B cell (primary cell): ENCODE measurements at regions not wholly inside any gene's neighbourhood (a gene's known extent, or its start where the extent isn't known, plus 50 kb on each side); places are given as distances from the start of the nearest gene placed in this dataset.

Source experiments
- ATAC-seq: fragments of 200-7000 bp; cut with Tn5 transposase; one replicate; pipeline ENCODE4 v1.10.0; 2021; ENCODE audit warnings: low read depth, mild to moderate bottlenecking, moderate number of reproducible peaks, moderate library complexity
- CTCF ChIA-PET: fragments of 350-600 bp; sonication (Branson Sonifier 250); formaldehyde crosslinking; loops from one replicate; lab custom pipeline; 2021; ENCODE audit warnings: antibody characterized with exemption, inconsistent platforms; lab: Charles Lee
- POLR2A ChIA-PET: fragments of 350-600 bp; sonication (Branson Sonifier 250); formaldehyde crosslinking; loops from one replicate; lab custom pipeline; 2021; ENCODE audit warnings: antibody characterized with exemption; lab: Charles Lee
- DNase-seq: peaks from one replicate; pipeline ENCODE4 v3.0.0; 2013
- H2AFZ ChIP-seq: 2 replicates; pipeline ENCODE4 v1.6.1; 2012; ENCODE audit warnings: mild to moderate bottlenecking, low read depth, low read length; ENCODE audit not compliant: insufficient read depth, poor library complexity, severe bottlenecking
- H3K27ac ChIP-seq, 2 donors: 1 replicate in 1 of 2; 2 replicates in 1 of 2; pipeline ENCODE4 v1.5.1; 2012 to 2013; ENCODE audit warnings: low read length in 2 of 2, mild to moderate bottlenecking in 2 of 2, moderate library complexity in 1 of 2
- H3K27me3 ChIP-seq, 4 experiments: fragments of 200-600 bp in 1 of 4; sonication (generic) in 1 of 4; replicated peaks in 1 of 4; 1 replicate in 2 of 4; 2 replicates in 2 of 4; pipeline versions ENCODE4 v1.6.1 to v1.7.0; 2013 to 2016; ENCODE audit warnings: low read length in 3 of 4, mild to moderate bottlenecking in 2 of 4, mixed read lengths in 1 of 4, moderate library complexity in 1 of 4; ENCODE audit not compliant: insufficient read depth in 4 of 4, control insufficient read depth in 3 of 4; ENCODE audit errors: control extremely low read depth in 1 of 4
- H3K36me3 ChIP-seq, 2 experiments: replicated peaks in 1 of 2; 1 replicate in 1 of 2; 2 replicates in 1 of 2; pipeline versions ENCODE4 v1.6.1 to v1.7.1; 2013; ENCODE audit warnings: low read length in 1 of 2; ENCODE audit not compliant: insufficient read depth in 2 of 2, control insufficient read depth in 1 of 2; ENCODE audit errors: control extremely low read depth in 1 of 2, extremely low read depth in 1 of 2
- H3K4me1 ChIP-seq, 2 donors: fragments of 200-600 bp in 1 of 2; sonication (generic) in 1 of 2; 1 replicate in 1 of 2; 2 replicates in 1 of 2; pipeline versions ENCODE4 v1.5.1 to v1.6.1; 2013 to 2017; ENCODE audit warnings: low read length in 2 of 2; ENCODE audit not compliant: control insufficient read depth in 2 of 2, insufficient read depth in 2 of 2
- H3K4me2 ChIP-seq: replicated peaks from 2 replicates; pipeline ENCODE3; 2012; ENCODE audit warnings: mild to moderate bottlenecking, low read depth, low read length; ENCODE audit not compliant: poor library complexity, severe bottlenecking
- H3K4me3 ChIP-seq, 5 experiments: fragments of 200-600 bp in 1 of 5; sonication (generic) in 1 of 5; 1 replicate in 3 of 5; 2 replicates in 2 of 5; pipeline versions ENCODE4 v1.5.1 to v1.7.0; 2011 to 2016; ENCODE audit warnings: low read length in 4 of 5, mild to moderate bottlenecking in 4 of 5, low read depth in 2 of 5, control low read depth in 1 of 5, moderate library complexity in 1 of 5; ENCODE audit not compliant: insufficient read depth in 1 of 5; ENCODE audit errors: control extremely low read depth in 1 of 5, extremely low read depth in 1 of 5
- H3K79me2 ChIP-seq: fragments of 200-600 bp; sonication (generic); one replicate; pipeline ENCODE4 v1.6.0; 2016; ENCODE audit warnings: low read length; ENCODE audit not compliant: control insufficient read depth, insufficient read depth
- H3K9ac ChIP-seq: fragments of 200-600 bp; sonication (generic); 2 replicates; pipeline ENCODE4 v1.6.1; 2017; ENCODE audit warnings: mild to moderate bottlenecking, low read length, moderate library complexity
- H3K9me3 ChIP-seq, 3 donors: one replicate each; pipeline versions ENCODE4 v1.6.1 to v1.7.1; 2013; ENCODE audit warnings: low read length in 2 of 3; ENCODE audit not compliant: control insufficient read depth in 2 of 3, insufficient read depth in 1 of 3; ENCODE audit errors: control extremely low read depth in 1 of 3
- H4K20me1 ChIP-seq: 2 replicates; pipeline ENCODE4 v1.6.0; 2012; ENCODE audit warnings: mild to moderate bottlenecking, low read length; ENCODE audit not compliant: insufficient read depth, control insufficient read depth, poor library complexity, severe bottlenecking
- H3K27ac Mint-ChIP-seq: one replicate; pipeline ENCODE4 v1.8.0; 2021; ENCODE audit warnings: mixed read lengths
- H3K27me3 Mint-ChIP-seq: one replicate; pipeline ENCODE4 v1.8.0; 2021; ENCODE audit warnings: mixed read lengths
- H3K4me1 Mint-ChIP-seq: one replicate; pipeline ENCODE4 v1.8.0; 2021; ENCODE audit warnings: mixed read lengths
- H3K4me3 Mint-ChIP-seq: one replicate; pipeline ENCODE4 v1.8.0; 2021; ENCODE audit warnings: mixed read lengths
- H3K9me3 Mint-ChIP-seq: one replicate; pipeline ENCODE4 v1.8.0; 2022; ENCODE audit warnings: mixed read lengths; ENCODE audit not compliant: insufficient read depth
- EZH2 ChIP-seq: IDR thresholded peaks from 2 replicates; pipeline ENCODE4 v1.6.1; 2012; ENCODE audit warnings: borderline replicate concordance, low read depth, mild to moderate bottlenecking, moderate library complexity, low read length; ENCODE audit not compliant: insufficient read depth, poor library complexity, severe bottlenecking
- WGBS: methylation state at CpG from one replicate; pipeline ENCODE4 v1.1.5; 2013; ENCODE audit warnings: missing lambda C conversion rate; ENCODE audit not compliant: insufficient coverage; 5-methylcytosine and 5-hydroxymethylcytosine counted together
- intact Hi-C: fragments of 100-400 bp; cut with micrococcal nuclease; formaldehyde crosslinking; loops from one replicate; pipeline ENCODE4 v1.10.0; 2022
- TF ChIP-seq, protein P1 (sequence below): fragments of 200-600 bp; IDR thresholded peaks from one replicate; pipeline ENCODE4 v1.8.0; 2022; ENCODE audit warnings: antibody characterized with exemption, mild to moderate bottlenecking

DNA sequence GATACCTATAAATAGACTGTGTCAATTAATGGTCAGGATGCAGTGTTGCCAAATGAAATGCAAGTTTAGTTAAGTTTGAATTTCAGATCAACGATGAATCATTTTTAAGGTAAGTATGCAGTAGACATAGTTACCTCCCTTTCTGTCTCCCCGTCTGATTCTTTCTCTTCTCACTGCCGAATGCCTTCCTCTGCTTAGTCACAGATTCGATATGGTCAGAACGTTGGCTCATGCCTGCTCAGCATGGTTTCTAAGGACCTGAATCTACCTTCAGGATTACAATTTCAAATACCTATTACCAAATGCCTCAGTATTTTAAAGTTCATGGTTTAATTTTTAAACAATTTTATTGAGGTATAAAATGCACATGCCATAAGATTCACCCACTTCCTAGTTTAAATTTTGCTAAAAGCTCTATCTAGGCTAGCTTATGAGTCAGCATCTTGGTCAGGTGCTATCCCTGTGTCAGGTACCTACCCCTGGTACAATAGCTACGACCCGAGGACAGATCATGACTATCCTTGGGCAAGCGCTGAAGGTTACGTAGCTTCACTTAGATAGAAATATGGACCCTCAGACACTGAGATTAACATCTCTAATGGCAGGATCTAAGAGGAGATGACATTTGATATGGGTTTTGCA lies 78.2 kb upstream of the SPON1 start:
- Histone ChIP-seq H3K27me3 (no peaks in the 10 kb centered on the region), H3K4me2 (no peak overlapping the region), H3K4me3 (no peak overlapping the region), H3K9me3 (peaks cover 0 to 3% (median 0%) of the 10 kb centered on the region in 3 donors), H3K4me1 (peaks cover 9 to 14% of the 10 kb centered on the region in 2 donors), H3K36me3 (no peaks in the 10 kb centered on the region), H3K79me2 (no peaks in the 10 kb centered on the region), H4K20me1 (no peaks in the 10 kb centered on the region), H3K27ac (no peak overlapping the region), H2AFZ (no peak overlapping the region), H3K9ac (no peak overlapping the region)
- intact Hi-C loops: no loop called here
- TF ChIP-seq EZH2: no peak
- TF ChIP-seq, protein P1, sequence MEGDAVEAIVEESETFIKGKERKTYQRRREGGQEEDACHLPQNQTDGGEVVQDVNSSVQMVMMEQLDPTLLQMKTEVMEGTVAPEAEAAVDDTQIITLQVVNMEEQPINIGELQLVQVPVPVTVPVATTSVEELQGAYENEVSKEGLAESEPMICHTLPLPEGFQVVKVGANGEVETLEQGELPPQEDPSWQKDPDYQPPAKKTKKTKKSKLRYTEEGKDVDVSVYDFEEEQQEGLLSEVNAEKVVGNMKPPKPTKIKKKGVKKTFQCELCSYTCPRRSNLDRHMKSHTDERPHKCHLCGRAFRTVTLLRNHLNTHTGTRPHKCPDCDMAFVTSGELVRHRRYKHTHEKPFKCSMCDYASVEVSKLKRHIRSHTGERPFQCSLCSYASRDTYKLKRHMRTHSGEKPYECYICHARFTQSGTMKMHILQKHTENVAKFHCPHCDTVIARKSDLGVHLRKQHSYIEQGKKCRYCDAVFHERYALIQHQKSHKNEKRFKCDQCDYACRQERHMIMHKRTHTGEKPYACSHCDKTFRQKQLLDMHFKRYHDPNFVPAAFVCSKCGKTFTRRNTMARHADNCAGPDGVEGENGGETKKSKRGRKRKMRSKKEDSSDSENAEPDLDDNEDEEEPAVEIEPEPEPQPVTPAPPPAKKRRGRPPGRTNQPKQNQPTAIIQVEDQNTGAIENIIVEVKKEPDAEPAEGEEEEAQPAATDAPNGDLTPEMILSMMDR: no peak
- peaks cover 15% of the 10 kb centered on the region for H3K4me1 Mint-ChIP-seq
- no peak overlapping the region for H3K4me3 Mint-ChIP-seq
- ATAC-seq (no peak), DNase-seq (no peak)
- H3K9me3 Mint-ChIP-seq: no peaks in the 10 kb centered on the region
- H3K27me3 Mint-ChIP-seq: no peaks in the 10 kb centered on the region
- no peak overlapping the region for H3K27ac Mint-ChIP-seq
- CTCF ChIA-PET: no interaction called here
- POLR2A ChIA-PET: no interaction called here
- WGBS: 100% methylated on average over 1 of the region's 9 CpGs

DNA sequence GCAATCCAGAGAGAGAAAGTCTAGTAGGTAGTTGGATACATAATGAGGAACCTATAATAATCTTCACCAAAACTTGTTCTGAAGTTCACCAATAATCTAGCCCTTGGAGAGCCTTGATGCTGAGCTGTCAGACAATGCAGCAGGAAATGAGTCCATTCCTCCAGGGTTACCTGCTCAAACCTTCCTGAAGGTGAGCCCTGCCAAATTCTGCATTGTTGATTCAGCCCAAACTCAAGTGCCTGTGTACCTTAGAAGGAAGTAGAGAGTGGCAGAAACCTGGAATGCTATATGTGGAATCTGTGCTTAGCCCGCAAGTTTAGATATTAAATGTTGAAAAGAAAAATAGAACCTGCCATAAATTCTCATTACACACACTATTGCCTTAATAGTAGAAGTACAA lies 77.4 kb upstream of the SPON1 start:
- TF ChIP-seq, protein P1: no peak
- no peak for TF ChIP-seq EZH2
- Histone ChIP-seq H3K9ac (no peak overlapping the region), H3K27me3 (no peaks in the 10 kb centered on the region), H3K4me2 (no peak overlapping the region), H3K4me3 (no peak overlapping the region), H2AFZ (no peak overlapping the region), H3K79me2 (no peaks in the 10 kb centered on the region), H3K4me1 (peaks cover 9 to 14% of the 10 kb centered on the region in 2 donors), H3K27ac (no peak overlapping the region), H3K36me3 (no peaks in the 10 kb centered on the region), H4K20me1 (no peaks in the 10 kb centered on the region), H3K9me3 (peaks cover 0 to 3% (median 0%) of the 10 kb centered on the region in 3 donors)
- H3K4me3 Mint-ChIP-seq: no peak overlapping the region
- intact Hi-C loops: no loop called here
- ChIA-PET CTCF (no interaction called here), POLR2A (no interaction called here)
- peaks cover 15% of the 10 kb centered on the region for H3K4me1 Mint-ChIP-seq
- ATAC-seq (no peak), DNase-seq (no peak)
- H3K9me3 Mint-ChIP-seq: no peaks in the 10 kb centered on the region
- H3K27me3 Mint-ChIP-seq: no peaks in the 10 kb centered on the region
- WGBS: no CpG with 5 or more reads among the region's 1 CpG
- no peak overlapping the region for H3K27ac Mint-ChIP-seq
